T-helper 1 cell treated with Interleukin-12 subunit alpha and Interleukin-12 subunit beta and Interleukin-4 antibody, amounts not matched to agents 30 ng/mL and 1 ng/mL, for 36 hours (primary cell): ENCODE measurements at regions not wholly inside any gene's neighbourhood (a gene's known extent, or its start where the extent isn't known, plus 50 kb on each side); places are given as distances from the start of the nearest gene placed in this dataset.

Source experiments
- intact Hi-C: fragments of 100-400 bp; cut with micrococcal nuclease; formaldehyde crosslinking; loops from one replicate; pipeline ENCODE4 v1.15.1; 2024

DNA sequence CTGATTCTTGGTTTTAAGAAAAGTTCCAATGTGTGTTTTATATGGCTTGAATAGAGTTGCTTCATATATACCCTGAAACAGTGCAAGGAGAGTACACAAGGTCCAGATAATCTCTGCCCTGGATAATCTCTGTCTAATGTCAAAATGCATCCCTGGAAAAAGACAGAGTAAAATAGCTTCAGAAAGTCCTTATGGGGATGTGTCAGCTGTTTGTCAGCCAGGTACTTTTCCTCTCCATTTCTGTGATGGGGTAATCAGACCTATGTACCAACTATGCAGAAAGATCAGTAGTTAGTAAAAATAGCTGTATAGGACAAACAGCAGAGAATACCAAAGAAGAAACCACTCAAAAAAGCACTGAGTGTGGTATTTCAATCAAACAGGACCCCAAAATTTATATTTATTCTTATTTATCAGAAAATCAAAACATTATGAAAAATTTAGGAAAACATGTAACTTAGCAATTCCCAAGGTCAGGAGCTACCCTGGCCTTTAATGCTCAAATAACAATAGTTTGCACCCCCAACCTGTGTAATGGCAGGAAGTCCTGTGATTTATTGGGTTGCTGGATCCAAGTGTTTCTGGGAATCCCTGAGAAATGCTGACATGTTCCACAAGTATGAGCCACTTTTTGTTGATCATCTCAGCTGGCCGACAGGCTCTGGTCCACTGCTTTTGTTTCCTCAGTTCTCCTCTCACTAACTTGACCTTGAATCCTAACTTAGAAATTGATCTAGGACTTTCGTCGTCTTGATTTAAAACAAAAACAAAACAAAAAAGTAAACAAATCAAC lies 69.6 kb downstream of the MDH1 start:
- intact Hi-C loops = no loop called here

DNA sequence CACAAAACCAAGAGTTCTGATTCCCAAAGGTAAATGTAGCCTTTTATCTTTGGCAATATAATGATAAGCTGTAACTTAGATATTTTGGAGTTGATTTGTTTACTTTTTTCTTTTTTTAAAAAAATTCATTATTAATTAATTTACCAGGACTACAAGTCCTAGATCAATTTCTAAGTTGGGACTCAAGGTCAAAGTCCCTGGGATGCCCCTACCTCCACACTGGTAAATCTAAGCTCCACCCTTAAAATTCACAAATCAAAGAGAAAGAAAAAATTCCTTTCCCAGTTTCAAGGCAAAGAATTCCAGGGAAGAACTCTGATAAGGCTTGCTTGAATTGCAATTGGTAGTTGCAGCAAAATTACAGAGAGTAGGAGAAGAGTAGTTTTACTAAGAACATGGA lies 71.3 kb downstream of the MDH1 start:
- intact Hi-C loops = no loop called here

DNA sequence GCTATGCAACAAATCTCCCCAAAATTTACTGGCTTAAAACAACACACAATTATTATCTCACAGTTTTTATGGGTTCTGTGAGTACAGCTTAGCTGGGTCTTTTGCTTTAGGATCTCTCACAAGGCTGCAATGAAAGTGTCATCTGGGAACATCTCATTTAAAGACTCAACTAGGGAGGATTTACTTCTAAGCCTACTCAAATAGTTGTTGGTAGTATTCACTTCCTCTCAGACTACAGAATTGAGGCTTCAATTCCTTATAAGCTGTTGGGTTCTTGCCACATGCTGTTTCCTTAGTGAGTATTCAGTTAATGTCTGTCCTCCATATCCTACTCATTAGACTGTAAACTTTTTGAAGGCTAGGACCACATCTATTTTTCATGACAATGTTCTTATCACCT lies 72.3 kb downstream of the MDH1 start:
- intact Hi-C loops = no loop called here

DNA sequence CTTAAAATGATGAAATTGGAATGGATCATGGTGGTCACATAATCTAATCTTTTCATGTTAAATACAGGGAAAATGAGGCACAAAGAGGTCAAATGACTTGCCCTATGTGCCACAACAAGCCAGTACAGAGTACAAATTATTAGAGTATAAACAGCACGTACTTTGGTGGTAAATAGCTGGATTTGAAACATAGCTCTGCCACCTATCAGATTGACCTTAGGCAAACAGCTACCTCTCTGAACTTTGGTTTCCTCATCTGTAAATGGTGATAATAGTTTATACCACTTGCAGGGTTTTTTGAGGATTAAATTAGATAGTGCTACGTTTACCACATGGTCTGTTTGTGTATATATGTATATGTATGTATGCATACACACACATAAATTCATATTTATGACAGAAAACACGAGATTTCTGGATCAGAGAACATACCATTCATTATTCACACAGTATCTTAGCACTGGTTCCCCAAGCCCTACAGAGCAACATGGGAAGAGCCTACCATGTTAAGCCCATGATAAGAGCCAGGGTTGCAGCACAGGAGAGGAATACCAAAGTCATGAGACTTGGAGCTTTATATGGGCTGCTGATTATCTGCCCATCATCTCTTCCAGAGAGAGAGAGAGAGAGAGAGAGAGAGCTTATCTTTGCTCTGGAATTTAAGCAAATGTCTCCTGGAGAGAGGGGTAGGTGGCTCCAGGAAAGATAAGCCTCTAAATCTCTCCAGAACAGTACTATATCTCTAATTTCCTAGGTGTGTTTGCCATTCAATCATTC lies 73.5 kb downstream of the MDH1 start:
- intact Hi-C loops = no loop called here

GRCh38 chr2:63663013-63663864 lies 74.5 kb downstream of the MDH1 start:
- intact Hi-C loops = no loop called here

GRCh38 chr2:63665091-63665490 lies 76.3 kb downstream of the MDH1 start:
- intact Hi-C loops = no loop called here

- intact Hi-C loops = no loop called here
These were observed 77.2 kb downstream of the MDH1 start for GRCh38 chr2:63665846-63666475.

DNA sequence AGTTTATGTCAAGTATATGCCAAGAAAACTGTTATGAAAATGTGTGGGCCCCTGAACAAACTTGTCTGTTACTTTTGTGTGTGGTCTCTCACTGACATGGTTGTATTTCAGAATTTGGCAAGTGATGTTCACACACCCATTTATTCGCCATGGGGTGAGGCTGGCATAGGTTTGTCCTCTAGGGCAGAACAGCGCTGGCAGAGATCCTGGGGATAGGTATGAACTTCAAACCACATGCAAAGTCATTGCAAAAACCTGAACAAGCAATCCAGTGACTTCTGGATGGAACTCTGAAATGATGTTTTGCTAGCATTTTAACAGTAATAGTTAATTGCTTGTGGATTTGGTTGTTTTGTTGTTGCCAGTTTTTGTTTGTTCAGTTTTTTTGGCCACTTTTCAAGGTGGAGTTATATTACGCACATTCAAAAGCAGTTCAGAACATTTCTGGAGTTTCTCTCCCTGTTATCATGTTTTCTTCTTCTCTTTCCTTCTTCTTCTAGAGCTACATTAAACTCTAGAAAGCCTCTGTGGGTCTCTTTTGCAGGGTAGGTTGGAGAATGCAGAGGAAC lies 78.5 kb downstream of the MDH1 start:
- intact Hi-C loops = no loop called here

DNA sequence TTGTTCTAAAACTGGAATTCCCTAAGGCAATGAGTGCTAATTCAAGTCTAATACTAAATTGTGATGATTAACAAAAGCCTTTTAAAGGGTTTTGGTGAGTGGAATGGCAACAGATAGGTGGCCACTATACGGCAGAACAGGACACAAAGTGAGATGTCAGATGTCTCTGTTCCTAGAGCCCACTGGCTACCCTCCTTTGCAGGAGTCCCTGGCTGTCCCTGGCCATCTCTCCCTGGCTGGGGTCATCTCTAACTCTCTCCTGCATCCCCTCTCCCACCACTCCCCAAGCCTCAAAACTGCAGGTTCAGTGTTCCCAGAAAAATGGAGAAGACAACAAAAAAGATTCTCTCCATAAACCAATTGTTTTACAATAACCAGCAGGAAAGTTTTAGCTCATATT lies 79.2 kb downstream of the MDH1 start:
- intact Hi-C loops = no loop called here

DNA sequence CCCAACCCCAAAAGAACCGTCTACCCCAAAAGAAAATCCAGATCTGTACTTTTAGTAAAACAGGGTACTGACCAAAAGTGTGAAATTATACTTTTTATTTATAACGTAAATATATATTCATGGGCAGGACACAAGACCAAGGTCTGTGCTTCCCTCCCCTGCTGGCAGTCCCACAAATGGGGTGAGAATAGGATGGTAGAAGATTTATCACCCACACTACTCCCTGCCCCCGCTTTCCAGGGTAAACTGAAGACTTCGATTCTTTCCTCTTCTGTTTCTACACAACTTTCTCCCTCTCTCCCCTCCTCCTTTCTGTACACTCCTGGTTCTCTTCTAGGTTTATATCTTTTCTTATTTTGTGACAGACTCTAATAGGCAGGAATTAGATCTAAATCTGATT lies 79.7 kb downstream of the MDH1 start:
- intact Hi-C loops = no loop called here

DNA sequence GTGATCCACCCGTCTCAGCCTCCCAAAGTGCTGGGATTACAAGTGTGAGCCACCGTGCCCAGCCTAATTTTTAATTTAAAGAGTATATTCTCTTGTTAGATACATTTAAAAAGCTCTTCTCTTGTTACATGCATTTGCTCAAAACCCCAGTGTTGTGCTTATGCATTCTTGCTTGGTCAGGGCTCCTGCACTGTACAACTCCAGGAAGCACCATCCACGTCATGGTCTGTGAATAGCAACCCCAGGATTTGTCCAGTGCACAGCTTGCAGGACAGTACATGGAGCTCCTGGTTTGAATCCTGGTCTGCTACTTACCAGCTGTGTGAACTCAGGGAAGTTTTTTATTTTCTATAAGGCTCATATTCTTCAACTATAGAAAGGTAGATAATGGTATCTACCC lies 80.8 kb downstream of the MDH1 start:
- intact Hi-C loops = no loop called here

DNA sequence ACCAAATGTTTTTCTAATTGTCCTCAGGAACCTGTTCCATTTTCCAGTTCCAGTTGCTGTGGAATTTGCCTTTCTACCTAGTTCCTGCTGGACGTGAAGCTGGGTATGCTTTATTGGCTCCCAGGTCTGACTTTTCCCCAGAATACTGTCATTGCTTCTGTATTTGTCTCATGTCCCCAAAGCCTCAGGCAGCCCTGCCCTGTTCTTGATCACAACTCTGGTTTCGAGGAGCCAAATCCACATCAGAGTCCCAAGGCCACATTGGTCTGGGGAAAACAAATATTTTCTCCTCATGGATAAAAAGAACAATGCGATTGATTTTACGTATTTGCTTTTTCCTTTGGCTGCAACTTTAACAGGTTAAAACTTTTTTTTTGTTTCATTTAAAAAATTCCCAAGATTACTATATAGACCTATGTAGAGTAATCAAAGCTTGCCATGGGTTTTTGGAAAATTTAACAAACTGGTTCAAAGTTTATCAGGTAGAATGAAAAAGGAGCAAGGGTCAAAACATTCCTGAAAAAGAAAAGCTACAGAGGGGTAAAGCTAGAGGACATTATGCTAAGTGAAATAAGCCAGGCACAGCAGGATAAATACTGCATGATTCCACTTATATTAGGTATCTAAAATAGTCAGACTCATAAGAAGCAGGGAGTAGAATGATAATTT lies 85.2 kb downstream of the MDH1 start:
- intact Hi-C loops = no loop called here

DNA sequence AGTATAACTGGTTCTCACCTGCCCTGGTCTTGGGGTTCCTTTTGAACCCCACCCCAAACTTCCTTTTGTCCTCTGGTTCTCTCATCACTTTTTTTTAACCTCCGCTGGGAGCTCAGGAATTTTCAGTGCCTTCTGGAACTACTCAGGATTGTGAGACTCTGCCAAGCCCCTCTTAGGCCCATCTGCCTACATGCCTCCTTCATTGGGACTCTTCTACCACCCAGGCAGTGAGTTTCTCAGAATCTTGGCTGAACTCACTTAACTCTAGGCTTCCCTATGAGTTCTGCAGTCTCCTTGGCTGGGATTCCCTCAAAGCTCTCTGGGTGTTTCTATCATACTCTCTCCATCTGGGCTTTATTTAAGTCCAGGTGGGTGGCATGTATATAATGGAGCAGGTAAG lies 86.3 kb downstream of the MDH1 start:
- intact Hi-C loops = no loop called here

- intact Hi-C loops = no loop called here
These were observed 87.4 kb downstream of the MDH1 start for GRCh38 chr2:63676135-63676534.

DNA sequence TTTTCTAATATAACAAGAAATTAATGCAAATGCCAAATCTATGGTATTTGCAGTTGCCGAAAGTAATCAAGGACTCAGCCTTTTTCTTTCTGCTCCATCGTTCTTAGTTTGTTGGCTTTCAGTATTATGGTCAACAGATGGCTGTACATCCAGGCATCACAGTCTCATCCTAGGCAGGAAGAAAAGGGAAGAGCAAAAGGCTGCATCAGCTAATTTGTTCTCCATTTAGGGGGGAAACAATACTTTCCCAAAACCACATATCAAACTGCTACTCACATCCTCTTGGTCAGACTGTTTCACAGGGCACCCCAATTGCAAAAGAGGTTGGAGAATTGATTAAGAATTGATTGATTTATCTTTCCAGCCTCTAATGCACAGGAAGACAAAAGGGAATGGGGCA lies 89.3 kb downstream of the MDH1 start:
- intact Hi-C loops = no loop called here

DNA sequence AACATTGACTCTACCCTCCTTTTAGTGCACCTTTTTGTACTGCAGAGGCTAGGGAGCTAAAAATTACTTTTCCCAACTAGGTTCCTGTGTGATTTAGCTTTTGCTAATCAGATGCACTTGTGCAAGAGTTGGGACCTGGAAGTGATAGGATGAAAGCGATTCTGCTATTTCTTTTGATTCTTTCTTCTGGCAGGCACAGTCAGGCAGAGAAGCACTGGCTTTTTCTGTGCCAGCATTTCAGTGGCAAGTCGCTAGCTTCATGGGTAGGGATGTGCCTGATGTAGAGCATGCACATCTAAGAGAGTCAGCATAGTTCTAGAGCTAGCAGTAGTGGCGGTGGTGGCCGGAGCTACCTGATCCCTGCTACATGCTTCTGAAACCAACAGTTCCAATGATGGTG lies 89.8 kb downstream of the MDH1 start:
- intact Hi-C loops = no loop called here

- intact Hi-C loops = no loop called here
These were observed 90.6 kb downstream of the MDH1 start for GRCh38 chr2:63679252-63679855.

GRCh38 chr2:63680455-63680854 lies 91.7 kb downstream of the MDH1 start:
- intact Hi-C loops = no loop called here

- intact Hi-C loops = no loop called here
These were observed 93.1 kb downstream of the MDH1 start for GRCh38 chr2:63681896-63682295.

DNA sequence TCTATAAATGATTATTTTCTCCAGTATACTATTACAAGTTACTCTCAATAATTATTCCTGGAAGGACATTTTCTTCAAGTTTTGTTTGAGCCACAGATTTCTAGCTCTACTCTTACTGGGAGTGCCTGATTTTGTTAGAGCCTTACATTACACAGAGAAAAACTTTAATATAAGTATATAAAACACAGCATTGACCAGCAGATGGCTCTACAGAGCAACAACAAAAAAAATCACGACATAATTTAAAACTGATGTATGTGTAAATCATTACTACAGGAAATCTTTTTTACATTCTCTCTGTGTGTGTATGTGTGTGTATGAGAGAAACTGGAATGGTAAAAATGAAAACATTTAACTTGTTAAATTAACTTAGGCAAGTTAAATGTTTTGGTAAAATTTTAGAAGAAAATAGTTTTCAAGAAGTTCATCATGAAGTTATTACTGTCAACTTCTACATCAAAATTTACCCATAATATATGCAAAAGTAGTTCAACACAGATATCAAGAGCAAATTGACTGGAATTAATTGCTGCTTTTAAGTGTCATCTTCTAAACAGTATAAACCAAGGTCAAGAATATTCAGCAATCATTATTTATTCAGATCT lies 103.3 kb downstream of the MDH1 start:
- intact Hi-C loops = loop anchor here (1.0 to 10.0 kb wide), 7 partner anchors 148 to 793 kb away; partner anchors contain the start of gene VPS54
